Activated CD8-positive, alpha-beta memory T cell treated with anti-CD3 and anti-CD28 coated beads, Interleukin-2, amount 50 U/mL, for 24 hours (primary cell): ENCODE measurements at regions not wholly inside any gene's neighbourhood (a gene's known extent, or its start where the extent isn't known, plus 50 kb on each side); places are given as distances from the start of the nearest gene placed in this dataset.
"Not testable (repeated sequence)": the region's sequence is repeated elsewhere in the genome, so short reads cannot be mapped to it uniquely, and the experiment has no call there.

Experiments used
- DNase-seq: peaks from one replicate; pipeline ENCODE4 v3.0.0-alpha.2; 2020; ENCODE audit errors: extremely low read depth

GRCh38 chr21:38913120-38913892, 107.6 kb downstream of the ETS2 start:
- no peak for DNase-seq

- DNase-seq: no peak
Measured at GRCh38 chr21:38912789-38913119, 107.0 kb downstream of the ETS2 start.

GRCh38 chr21:38912102-38912629, 106.4 kb downstream of the ETS2 start:
- no peak for DNase-seq

GRCh38 chr21:38911484-38912101, 105.9 kb downstream of the ETS2 start:
- DNase-seq: no peak

GRCh38 chr21:38910390-38911067, 104.8 kb downstream of the ETS2 start:
- no peak for DNase-seq

- DNase-seq: no peak
Measured at GRCh38 chr21:38909929-38910328, 104.2 kb downstream of the ETS2 start.

GRCh38 chr21:38909109-38909508, 103.4 kb downstream of the ETS2 start:
- no peak for DNase-seq

- no peak for DNase-seq
Measured at GRCh38 chr21:38908537-38908936, 102.8 kb downstream of the ETS2 start.

GRCh38 chr21:38905752-38906151, 100.0 kb downstream of the ETS2 start:
- no peak for DNase-seq

GRCh38 chr21:38905328-38905727, 99.6 kb downstream of the ETS2 start:
- no peak for DNase-seq

- DNase-seq: no peak
Measured at GRCh38 chr21:38903690-38904139, 98.0 kb downstream of the ETS2 start.

- no peak for DNase-seq
Measured at GRCh38 chr21:38902608-38903445, 97.1 kb downstream of the ETS2 start.

- DNase-seq: no peak
Measured at GRCh38 chr21:38900499-38900898, 94.8 kb downstream of the ETS2 start.

- not testable (repeated sequence) for DNase-seq
Measured at GRCh38 chr21:38899985-38900384, 94.3 kb downstream of the ETS2 start.

GRCh38 chr21:38899277-38899947, 93.7 kb downstream of the ETS2 start:
- DNase-seq: no peak

GRCh38 chr21:38898422-38899096, 92.8 kb downstream of the ETS2 start:
- no peak for DNase-seq

- no peak for DNase-seq
Measured at GRCh38 chr21:38897532-38898421, 92.0 kb downstream of the ETS2 start.

- DNase-seq: no peak
Measured at GRCh38 chr21:38894899-38895298, 89.2 kb downstream of the ETS2 start.

GRCh38 chr21:38888991-38889561, 83.3 kb downstream of the ETS2 start:
- DNase-seq: no peak
